SJSA1 (cell line): ENCODE measurements at regions not wholly inside any gene's neighbourhood (a gene's known extent, or its start where the extent isn't known, plus 50 kb on each side); places are given as distances from the start of the nearest gene placed in this dataset.
"Not testable (repeated sequence)": the region's sequence is repeated elsewhere in the genome, so short reads cannot be mapped to it uniquely, and the experiment has no call there.

Experiments used
- DNase-seq, 2 experiments: peaks; one replicate each; pipeline ENCODE4 v3.0.0-alpha.2; 2015 to 2020; ENCODE audit warnings: low spot score in 2 of 2, low read depth in 1 of 2
- H3K27ac ChIP-seq: fragments of 250-450 bp; sonication (Bioruptor Pico); 2 replicates; pipeline ENCODE4 v1.5.1; 2020; ENCODE audit warnings: mild to moderate bottlenecking, moderate library complexity
- H3K27me3 ChIP-seq: fragments of 250-450 bp; sonication (Bioruptor Pico); replicated peaks from 2 replicates; pipeline ENCODE4 v1.5.1; 2020; ENCODE audit warnings: mild to moderate bottlenecking, moderate library complexity
- H3K36me3 ChIP-seq: fragments of 250-450 bp; sonication (Bioruptor Pico); 2 replicates; pipeline ENCODE4 v1.5.1; 2020; ENCODE audit warnings: mild to moderate bottlenecking
- H3K4me1 ChIP-seq: fragments of 250-450 bp; sonication (Bioruptor Pico); replicated peaks from 2 replicates; pipeline ENCODE4 v1.6.1; 2021; ENCODE audit warnings: mild to moderate bottlenecking
- H3K4me3 ChIP-seq: fragments of 250-450 bp; sonication (Bioruptor Pico); 2 replicates; pipeline ENCODE4 v1.5.1; 2020; ENCODE audit warnings: mild to moderate bottlenecking
- H3K9me3 ChIP-seq: fragments of 250-450 bp; sonication (Bioruptor Pico); replicated peaks from 2 replicates; pipeline ENCODE4 v1.5.1; 2020; ENCODE audit warnings: mild to moderate bottlenecking

DNA sequence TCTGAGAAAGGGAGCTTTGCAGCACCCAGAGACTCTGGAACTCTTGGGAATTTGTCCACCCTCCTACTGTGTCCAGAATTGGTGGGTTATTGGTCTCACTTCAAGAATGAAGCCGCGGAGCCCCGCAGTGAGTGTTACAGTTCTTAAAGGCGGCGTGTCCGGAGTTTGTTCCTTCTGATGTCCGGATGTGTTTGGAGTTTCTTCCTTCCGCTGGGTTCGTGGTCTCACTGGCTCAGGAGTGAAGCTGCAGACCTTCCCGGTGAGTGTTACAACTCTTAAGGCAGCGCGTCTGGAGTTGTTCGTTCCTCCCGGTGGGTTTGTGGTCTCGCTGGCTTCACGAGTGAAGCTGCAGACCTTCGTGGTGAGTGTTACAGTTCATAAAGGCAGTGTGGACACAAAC lies 824.7 kb downstream of the LRRTM4 start:
- H3K9me3 ChIP-seq, H3K4me3 ChIP-seq, DNase-seq, H3K27ac ChIP-seq, H3K27me3 ChIP-seq, H3K4me1 ChIP-seq, H3K36me3 ChIP-seq: not testable (repeated sequence)

DNA sequence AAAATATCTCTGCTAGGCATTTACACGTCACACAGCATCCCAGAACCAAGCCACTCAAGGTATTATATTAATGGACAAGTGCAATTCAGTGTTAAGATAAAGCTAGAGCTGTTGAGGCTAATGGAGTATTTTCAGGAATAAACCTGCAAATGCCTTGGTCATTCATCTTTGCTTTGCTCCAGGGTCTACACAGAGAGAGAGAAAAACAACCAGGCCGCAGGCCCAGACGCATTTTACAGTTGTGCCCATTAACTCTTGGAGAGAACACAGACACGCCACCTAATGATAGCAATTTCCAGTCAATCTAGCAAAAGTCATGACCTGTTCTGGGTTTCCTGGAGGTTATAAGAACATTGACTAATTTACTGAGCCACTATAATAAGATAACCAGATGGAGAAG lies 829.3 kb downstream of the LRRTM4 start:
- no peak for DNase-seq
- no peak overlapping the region for H3K27ac ChIP-seq

DNA sequence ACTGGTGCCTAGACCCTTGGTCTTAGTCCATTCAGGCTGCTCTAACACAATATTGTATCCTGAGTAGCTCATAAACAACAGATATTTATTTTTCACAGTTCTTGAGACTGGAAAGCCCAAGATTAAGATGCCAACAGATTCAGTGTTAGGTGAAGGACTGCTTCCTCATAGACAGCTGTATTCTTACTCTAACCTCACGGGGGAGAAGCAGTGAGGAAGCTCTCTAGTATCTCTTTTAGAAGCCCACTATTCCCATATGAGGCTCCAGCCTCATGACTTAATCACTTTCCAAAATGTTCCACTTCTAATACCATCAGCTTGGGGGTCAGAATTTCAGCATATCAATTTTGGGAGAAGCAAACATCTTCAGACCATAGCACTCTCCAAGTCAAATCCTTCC lies 833.4 kb downstream of the LRRTM4 start:
- Histone ChIP-seq H3K4me3 (no peak overlapping the region), H3K9me3 (no peaks in the 10 kb centered on the region), H3K36me3 (no peaks in the 10 kb centered on the region), H3K4me1 (no peaks in the 10 kb centered on the region), H3K27me3 (no peaks in the 10 kb centered on the region), H3K27ac (no peak overlapping the region)
- no peak for DNase-seq

More for the DNA sequence above, 829.3 kb downstream of the LRRTM4 start:
- Histone ChIP-seq H3K4me1 (no peaks in the 10 kb centered on the region), H3K9me3 (no peaks in the 10 kb centered on the region), H3K4me3 (no peak overlapping the region), H3K36me3 (no peaks in the 10 kb centered on the region), H3K27me3 (no peaks in the 10 kb centered on the region)

DNA sequence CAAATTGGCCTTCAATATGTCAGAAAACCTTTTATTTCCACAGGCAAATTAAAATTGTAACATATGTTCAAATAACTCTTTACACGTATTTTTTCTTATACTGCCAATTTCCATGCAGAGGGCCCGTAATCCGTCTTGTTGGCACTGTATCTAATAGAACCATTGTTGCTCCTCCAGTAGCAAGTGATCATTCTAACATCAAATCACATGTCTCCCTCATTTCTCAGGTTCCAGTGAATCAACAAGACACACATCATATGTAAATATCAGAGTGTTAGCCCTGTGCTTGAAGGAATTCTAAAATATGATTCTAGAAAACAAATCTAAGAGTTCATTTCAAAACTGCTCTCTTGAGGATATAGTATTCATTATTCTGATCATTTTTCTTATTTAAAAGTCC lies 834.3 kb downstream of the LRRTM4 start:
- Histone ChIP-seq H3K36me3 (no peaks in the 10 kb centered on the region), H3K27me3 (no peaks in the 10 kb centered on the region), H3K4me3 (no peak overlapping the region), H3K4me1 (no peaks in the 10 kb centered on the region), H3K9me3 (no peaks in the 10 kb centered on the region), H3K27ac (no peak overlapping the region)
- no peak for DNase-seq

DNA sequence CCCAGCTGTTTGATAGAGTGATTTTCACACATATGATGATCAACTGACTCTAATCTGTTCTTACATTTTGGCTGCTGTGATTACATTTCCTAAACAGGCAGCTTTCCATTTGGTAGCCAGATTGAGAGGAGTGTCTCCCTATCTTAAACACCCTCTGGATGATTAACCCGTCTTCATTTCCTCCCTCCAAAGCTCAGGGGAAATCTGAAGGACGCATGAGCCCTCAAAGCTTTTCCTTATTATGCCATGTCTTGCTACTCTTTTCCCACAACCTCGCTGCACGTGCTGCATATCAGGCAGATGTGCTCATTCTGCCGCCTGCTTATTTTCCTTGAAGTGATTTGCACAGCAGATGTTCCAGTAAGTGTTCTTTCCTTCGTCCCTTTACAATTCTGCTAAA lies 837.4 kb downstream of the LRRTM4 start:
- Histone ChIP-seq H3K27ac (no peak overlapping the region), H3K4me3 (no peak overlapping the region), H3K27me3 (no peaks in the 10 kb centered on the region), H3K4me1 (no peaks in the 10 kb centered on the region), H3K36me3 (no peaks in the 10 kb centered on the region), H3K9me3 (no peaks in the 10 kb centered on the region)
- no peak for DNase-seq

DNA sequence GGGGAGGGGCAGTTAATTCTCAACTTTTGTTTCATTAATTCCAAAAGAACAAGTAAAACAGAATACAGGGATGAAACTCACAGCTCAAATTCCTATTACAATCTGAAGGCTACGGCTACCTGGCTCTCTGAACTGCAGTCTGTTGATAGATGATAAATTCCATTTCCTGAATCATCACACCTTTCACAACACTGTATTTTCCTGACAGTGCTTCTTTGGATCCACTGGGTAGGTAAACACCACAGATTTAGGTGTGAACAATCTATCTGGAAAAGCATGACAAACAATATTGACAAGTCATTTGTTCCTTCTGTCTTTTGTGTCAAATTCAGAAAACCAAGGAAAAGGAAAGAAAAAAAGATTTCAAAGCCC lies 843.2 kb downstream of the LRRTM4 start:
- H3K27ac ChIP-seq: no peak overlapping the region
- no peak overlapping the region for H3K4me3 ChIP-seq
- no peaks in the 10 kb centered on the region for H3K36me3 ChIP-seq
- no peaks in the 10 kb centered on the region for H3K27me3 ChIP-seq
- H3K4me1 ChIP-seq: no peaks in the 10 kb centered on the region
- no peak for DNase-seq
- no peaks in the 10 kb centered on the region for H3K9me3 ChIP-seq

DNA sequence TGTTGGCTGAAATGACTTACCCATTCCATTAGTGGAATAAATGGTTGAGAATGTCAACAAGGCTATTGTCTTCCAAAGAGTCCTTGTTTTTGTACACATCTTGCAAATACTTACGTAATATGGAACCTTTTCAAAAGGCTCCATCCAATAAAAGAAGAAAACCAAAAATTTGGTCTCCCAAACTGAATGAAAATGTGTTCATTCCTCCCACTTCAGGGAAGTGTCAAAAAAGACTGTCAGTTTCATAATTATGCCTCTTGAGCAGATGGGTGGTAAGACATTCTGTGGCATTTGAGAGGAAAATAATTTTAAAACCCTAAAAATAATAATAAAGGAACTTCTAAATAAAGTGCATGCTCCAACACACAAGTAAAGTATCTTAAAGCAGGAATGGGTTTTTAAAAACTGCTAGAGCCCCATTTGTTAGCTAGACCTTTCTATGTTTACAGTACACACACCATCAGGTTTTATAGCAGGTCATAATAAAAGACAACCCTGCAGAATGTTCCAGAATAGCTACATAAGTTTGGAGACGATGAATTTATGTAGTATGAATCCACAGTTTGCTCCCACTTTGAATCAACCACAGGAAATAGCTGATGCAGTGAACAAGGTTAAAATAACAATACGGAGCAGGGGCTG lies 843.7 kb downstream of the LRRTM4 start:
- Histone ChIP-seq H3K4me1 (no peaks in the 10 kb centered on the region), H3K4me3 (no peak overlapping the region), H3K9me3 (no peaks in the 10 kb centered on the region), H3K27me3 (no peaks in the 10 kb centered on the region), H3K36me3 (no peaks in the 10 kb centered on the region), H3K27ac (no peak overlapping the region)
- no peak for DNase-seq

DNA sequence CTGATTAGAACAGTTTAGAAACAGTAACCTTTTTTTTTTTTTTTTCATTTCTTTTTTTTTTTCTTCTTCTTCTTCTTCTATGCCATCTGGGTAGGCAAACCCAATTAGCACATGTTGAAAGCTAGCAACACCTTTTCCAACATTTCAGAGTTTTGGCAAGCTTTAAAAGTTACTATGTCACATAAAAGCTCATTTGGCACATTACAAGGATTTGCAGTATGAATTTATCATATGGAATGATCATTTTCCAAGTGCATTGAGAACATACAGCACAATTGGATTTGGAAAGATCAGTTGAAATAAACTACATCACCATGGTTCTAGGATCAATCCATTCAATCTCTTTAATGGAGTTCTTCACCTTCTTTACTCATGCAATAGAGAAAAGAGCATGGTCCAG lies 847.0 kb downstream of the LRRTM4 start:
- H3K36me3 ChIP-seq: no peaks in the 10 kb centered on the region
- H3K27ac ChIP-seq: no peak overlapping the region
- no peak overlapping the region for H3K4me3 ChIP-seq
- H3K9me3 ChIP-seq: peaks cover 3% of the 10 kb centered on the region; the same call in 1 of the 2 replicates
- no peaks in the 10 kb centered on the region for H3K27me3 ChIP-seq
- no peak for DNase-seq
- no peaks in the 10 kb centered on the region for H3K4me1 ChIP-seq

DNA sequence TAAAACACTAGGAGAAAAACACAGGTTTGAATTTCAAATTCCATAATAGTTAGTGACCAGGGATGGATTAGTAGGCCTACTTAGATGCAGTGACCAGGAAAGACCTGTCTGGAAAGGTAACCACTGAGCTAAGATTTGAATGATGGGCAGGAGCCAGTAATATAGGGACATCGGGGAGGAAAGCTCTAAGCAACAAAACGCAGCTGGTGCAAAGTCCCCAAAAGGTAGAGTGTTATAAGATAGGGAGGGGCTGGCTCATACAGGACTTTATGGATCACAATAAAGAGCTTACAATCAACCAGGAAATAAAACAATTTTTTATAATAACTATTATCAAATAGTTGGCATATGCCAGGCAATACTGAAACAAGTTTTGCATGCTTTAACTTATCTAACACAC lies 849.4 kb downstream of the LRRTM4 start:
- H3K4me3 ChIP-seq: no peak overlapping the region
- H3K36me3 ChIP-seq: no peaks in the 10 kb centered on the region
- no peaks in the 10 kb centered on the region for H3K4me1 ChIP-seq
- H3K27me3 ChIP-seq: no peaks in the 10 kb centered on the region
- H3K9me3 ChIP-seq: peaks cover 4% of the 10 kb centered on the region; the same call in 1 of the 2 replicates
- no peak overlapping the region for H3K27ac ChIP-seq
- no peak for DNase-seq

DNA sequence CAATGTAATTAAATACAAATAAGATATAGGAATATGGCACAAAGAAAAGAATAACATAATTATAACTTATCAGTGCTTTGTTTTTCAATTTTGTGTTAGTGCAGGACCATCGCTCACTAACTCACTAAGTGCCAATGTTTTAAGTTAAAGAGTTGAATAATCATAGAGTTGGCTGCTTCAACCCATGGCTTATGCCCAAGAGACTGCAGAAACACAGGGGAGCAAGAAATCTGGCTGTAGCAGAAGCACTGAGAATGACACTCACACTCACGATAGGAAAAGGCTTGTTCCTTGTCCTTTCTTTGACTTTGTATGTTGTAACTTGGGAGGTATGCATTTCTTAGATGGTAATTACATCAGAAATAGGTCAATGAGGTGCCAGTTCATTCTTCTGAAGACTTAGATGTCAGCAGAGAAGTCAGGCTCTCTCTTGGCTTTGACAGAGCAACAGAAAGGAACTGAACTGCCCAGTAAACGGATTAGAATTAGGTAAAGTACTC lies 852.2 kb downstream of the LRRTM4 start:
- Histone ChIP-seq H3K27me3 (no peaks in the 10 kb centered on the region), H3K4me3 (no peak overlapping the region), H3K4me1 (no peaks in the 10 kb centered on the region), H3K9me3 (peaks cover 6% of the 10 kb centered on the region; the same call in 1 of the 2 replicates), H3K36me3 (no peaks in the 10 kb centered on the region), H3K27ac (no peak overlapping the region)
- no peak for DNase-seq

DNA sequence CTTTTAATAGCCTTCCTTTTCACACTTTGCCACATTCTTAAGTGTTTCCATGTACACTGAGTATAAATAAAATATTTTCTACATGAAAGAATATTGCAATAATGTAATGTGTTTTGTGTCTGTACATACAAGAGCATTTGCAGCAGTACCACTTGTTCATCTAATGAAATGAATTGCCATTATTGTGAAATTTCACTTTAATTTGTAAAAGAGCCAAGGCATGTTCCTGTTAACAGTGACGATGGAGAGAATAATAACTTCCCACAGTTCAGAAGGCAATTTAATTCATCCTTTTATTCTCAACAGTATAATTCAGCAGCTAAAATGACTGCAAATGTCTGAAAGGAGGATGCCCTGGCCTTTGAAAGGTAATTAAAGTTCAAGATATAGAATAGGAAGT lies 853.9 kb downstream of the LRRTM4 start:
- Histone ChIP-seq H3K27me3 (no peaks in the 10 kb centered on the region), H3K4me1 (no peaks in the 10 kb centered on the region), H3K4me3 (no peak overlapping the region), H3K9me3 (peaks cover 6% of the 10 kb centered on the region), H3K36me3 (no peaks in the 10 kb centered on the region), H3K27ac (no peak overlapping the region)
- no peak for DNase-seq

DNA sequence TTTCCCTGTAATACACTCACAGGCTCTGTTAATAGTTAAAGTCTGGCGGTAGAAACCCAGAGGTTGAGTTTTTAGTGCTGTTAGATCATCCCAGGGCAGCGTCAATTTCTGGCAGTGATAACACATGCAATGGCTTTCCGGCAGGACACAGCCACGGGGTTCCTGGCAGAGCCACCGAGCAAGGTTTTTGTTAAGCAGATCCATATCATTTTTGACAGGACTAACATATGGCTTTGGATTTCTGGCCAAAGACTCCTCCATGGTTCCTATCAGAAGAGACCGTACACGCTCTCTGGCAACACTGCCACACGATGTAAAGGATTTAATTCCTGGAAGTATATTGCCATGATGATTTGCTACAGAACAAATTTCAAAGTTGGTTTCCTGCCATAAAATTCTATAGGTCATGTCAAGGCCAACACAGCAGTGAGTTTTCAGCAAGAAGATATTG lies 854.3 kb downstream of the LRRTM4 start:
- Histone ChIP-seq H3K27me3 (no peaks in the 10 kb centered on the region), H3K4me3 (no peak overlapping the region), H3K4me1 (no peaks in the 10 kb centered on the region), H3K36me3 (no peaks in the 10 kb centered on the region), H3K27ac (no peak overlapping the region), H3K9me3 (peaks cover 6% of the 10 kb centered on the region)
- DNase-seq: no peak

DNA sequence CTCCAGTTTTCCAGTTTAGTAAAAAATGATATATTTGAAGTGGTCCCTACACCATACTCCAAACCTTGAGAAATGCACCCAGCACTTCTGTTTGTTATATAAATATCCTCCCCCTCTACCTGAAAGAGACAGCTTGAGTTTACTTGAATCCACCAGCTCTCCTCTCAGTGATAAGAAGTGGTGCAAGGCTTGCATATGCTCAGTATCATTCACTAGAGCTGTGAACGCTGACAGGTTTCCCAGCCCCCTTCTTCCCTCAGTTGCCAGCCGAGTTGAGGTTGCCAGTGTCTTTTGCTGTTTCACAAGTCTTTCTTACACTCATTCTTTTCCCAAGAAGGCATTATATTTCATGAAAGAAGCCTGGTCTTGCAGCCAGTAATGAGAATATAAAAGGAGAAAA lies 880.0 kb downstream of the LRRTM4 start:
- H3K4me1 ChIP-seq: no peaks in the 10 kb centered on the region
- DNase-seq: no peak
- H3K4me3 ChIP-seq: no peak overlapping the region
- H3K9me3 ChIP-seq: no peaks in the 10 kb centered on the region
- H3K27me3 ChIP-seq: no peaks in the 10 kb centered on the region
- H3K27ac ChIP-seq: no peak overlapping the region
- no peaks in the 10 kb centered on the region for H3K36me3 ChIP-seq

DNA sequence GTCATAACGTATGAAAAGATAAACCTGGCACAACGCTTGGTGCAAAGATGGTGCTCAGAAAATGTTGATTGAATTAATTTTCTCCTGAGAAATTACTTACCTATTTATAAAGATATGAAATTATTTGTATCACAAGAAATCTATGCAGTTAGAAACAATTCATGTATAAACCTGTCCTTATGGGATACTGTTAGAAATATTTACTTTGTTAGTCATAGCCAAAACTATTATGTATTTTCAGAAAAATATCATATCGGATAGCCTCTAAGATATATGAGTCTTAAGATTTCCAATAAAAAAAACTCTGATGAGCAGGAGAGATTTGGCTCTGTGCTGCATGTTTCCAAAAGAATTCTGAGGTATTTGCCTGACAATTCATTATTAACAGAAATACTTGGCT lies 880.7 kb downstream of the LRRTM4 start:
- no peak for DNase-seq
- H3K36me3 ChIP-seq: no peaks in the 10 kb centered on the region
- no peak overlapping the region for H3K4me3 ChIP-seq
- H3K27ac ChIP-seq: no peak overlapping the region
- no peaks in the 10 kb centered on the region for H3K4me1 ChIP-seq
- H3K9me3 ChIP-seq: no peaks in the 10 kb centered on the region
- no peaks in the 10 kb centered on the region for H3K27me3 ChIP-seq

DNA sequence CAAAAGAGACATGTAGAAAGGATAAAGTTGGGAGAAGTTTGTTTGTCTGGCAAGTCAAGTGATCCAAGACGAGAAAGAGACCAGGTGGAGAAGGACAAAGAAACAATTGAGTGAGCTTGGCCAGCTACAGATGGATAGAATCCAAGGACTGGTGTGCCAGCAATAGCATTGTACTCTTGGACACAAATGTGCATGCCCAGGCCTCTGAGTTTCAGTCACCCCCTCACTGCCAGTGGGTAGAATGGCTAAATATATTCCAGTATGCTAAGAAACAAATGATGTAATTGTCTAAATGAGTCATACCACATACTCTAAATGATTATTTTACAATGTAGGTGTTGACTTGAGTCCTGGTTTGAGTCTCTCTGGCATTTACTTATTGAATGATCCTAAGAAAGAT lies 881.3 kb downstream of the LRRTM4 start:
- no peak for DNase-seq
- H3K4me3 ChIP-seq: no peak overlapping the region
- H3K27me3 ChIP-seq: no peaks in the 10 kb centered on the region
- no peaks in the 10 kb centered on the region for H3K36me3 ChIP-seq
- H3K27ac ChIP-seq: no peak overlapping the region
- no peaks in the 10 kb centered on the region for H3K4me1 ChIP-seq
- no peaks in the 10 kb centered on the region for H3K9me3 ChIP-seq
